ENCODE measurements at regions not wholly inside any gene's neighbourhood (a gene's known extent, or its start where the extent isn't known, plus 50 kb on each side); places are given as distances from the start of the nearest gene placed in this dataset.
"Not testable (repeated sequence)": the region's sequence is repeated elsewhere in the genome, so short reads cannot be mapped to it uniquely, and the experiment has no call there.

- DNase-seq (ENCODE audit: low read depth in 2 of 3, low spot score in 2 of 3): no peak
Observed at GRCh38 chr10:109308971-109309370, 614.3 kb downstream of the XPNPEP1 start.

GRCh38 chr10:109307102-109307501, 616.2 kb downstream of the XPNPEP1 start:
- not testable (repeated sequence) for DNase-seq (ENCODE audit: low read depth in 2 of 3, low spot score in 2 of 3)

- DNase-seq (ENCODE audit: low read depth in 2 of 3, low spot score in 2 of 3): no peak
Observed at GRCh38 chr10:109306698-109307097, 616.6 kb downstream of the XPNPEP1 start.

GRCh38 chr10:109287858-109288257, 635.5 kb downstream of the XPNPEP1 start:
- DNase-seq (ENCODE audit: low read depth in 2 of 3, low spot score in 2 of 3): no peak

- DNase-seq (ENCODE audit: low read depth in 2 of 3, low spot score in 2 of 3): no peak
Observed at GRCh38 chr10:109282510-109282909, 640.8 kb downstream of the XPNPEP1 start.

- no peak for DNase-seq (ENCODE audit: low read depth in 2 of 3, low spot score in 2 of 3)
Observed at GRCh38 chr10:109281347-109281746, 642.0 kb downstream of the XPNPEP1 start.

- no peak for DNase-seq (ENCODE audit: low read depth in 2 of 3, low spot score in 2 of 3)
Observed at GRCh38 chr10:109280837-109281236, 642.5 kb downstream of the XPNPEP1 start.

- no peak for DNase-seq (ENCODE audit: low read depth in 2 of 3, low spot score in 2 of 3)
Observed at GRCh38 chr10:109277456-109277855, 645.9 kb downstream of the XPNPEP1 start.

- no peak for DNase-seq (ENCODE audit: low read depth in 2 of 3, low spot score in 2 of 3)
Observed at GRCh38 chr10:109275960-109276359, 647.4 kb downstream of the XPNPEP1 start.

GRCh38 chr10:109274681-109275080, 648.6 kb downstream of the XPNPEP1 start:
- no peak for DNase-seq (ENCODE audit: low read depth in 2 of 3, low spot score in 2 of 3)

GRCh38 chr10:109270173-109270572, 653.1 kb downstream of the XPNPEP1 start:
- DNase-seq (ENCODE audit: low read depth in 2 of 3, low spot score in 2 of 3): no peak

- no peak for DNase-seq (ENCODE audit: low read depth in 2 of 3, low spot score in 2 of 3)
Observed at GRCh38 chr10:109264004-109264403, 659.3 kb downstream of the XPNPEP1 start.

GRCh38 chr10:109261231-109261630, 662.1 kb downstream of the XPNPEP1 start:
- no peak for DNase-seq (ENCODE audit: low read depth in 2 of 3, low spot score in 2 of 3)

GRCh38 chr10:109259293-109259692, 664.0 kb downstream of the XPNPEP1 start:
- no peak for DNase-seq (ENCODE audit: low read depth in 2 of 3, low spot score in 2 of 3)

- no peak for DNase-seq (ENCODE audit: low read depth in 2 of 3, low spot score in 2 of 3)
Observed at GRCh38 chr10:109253306-109253705, 670.0 kb downstream of the XPNPEP1 start.

GRCh38 chr10:109250152-109250551, 673.2 kb downstream of the XPNPEP1 start:
- no peak for DNase-seq (ENCODE audit: low read depth in 2 of 3, low spot score in 2 of 3)

GRCh38 chr10:109247814-109248213, 675.5 kb downstream of the XPNPEP1 start:
- no peak for DNase-seq (ENCODE audit: low read depth in 2 of 3, low spot score in 2 of 3)

- no peak for DNase-seq (ENCODE audit: low read depth in 2 of 3, low spot score in 2 of 3)
Observed at GRCh38 chr10:109245821-109246220, 677.5 kb downstream of the XPNPEP1 start.

GRCh38 chr10:109239371-109239770, 683.9 kb downstream of the XPNPEP1 start:
- no peak for DNase-seq (ENCODE audit: low read depth in 2 of 3, low spot score in 2 of 3)

- no peak for DNase-seq (ENCODE audit: low read depth in 2 of 3, low spot score in 2 of 3)
Observed at GRCh38 chr10:109237682-109238081, 685.6 kb downstream of the XPNPEP1 start.

GRCh38 chr10:109237050-109237449, 686.3 kb downstream of the XPNPEP1 start:
- DNase-seq (ENCODE audit: low read depth in 2 of 3, low spot score in 2 of 3): no peak

- DNase-seq (ENCODE audit: low read depth in 2 of 3, low spot score in 2 of 3): not testable (repeated sequence)
Observed at GRCh38 chr10:109223533-109223932, 699.8 kb downstream of the XPNPEP1 start.

- DNase-seq (ENCODE audit: low read depth in 2 of 3, low spot score in 2 of 3): no peak
Observed at GRCh38 chr10:109219935-109220605, 703.2 kb downstream of the XPNPEP1 start.
